Peyer's patch (tissue), 4 donors: ENCODE measurements at regions not wholly inside any gene's neighbourhood (a gene's known extent, or its start where the extent isn't known, plus 50 kb on each side); places are given as distances from the start of the nearest gene placed in this dataset.

ENCODE experiments used
- POLR2A ChIP-seq, 2 donors: fragments of 450-650 bp; IDR thresholded peaks; one replicate each; pipeline ENCODE4 v1.5.1; 2017; ENCODE audit warnings: antibody characterized with exemption in 2 of 2, mild to moderate bottlenecking in 2 of 2, moderate library complexity in 2 of 2
- TF ChIP-seq, protein P1 (sequence below), 6 experiments: fragments of 450-650 bp in 4 of 6; fragments of 200-600 bp in 2 of 6; sonication (generic) in 1 of 6; IDR thresholded peaks; one replicate each; pipeline ENCODE4 v1.5.1; 2017 to 2019; ENCODE audit warnings: antibody characterized with exemption in 6 of 6, mild to moderate bottlenecking in 3 of 6, moderate library complexity in 1 of 6

DNA sequence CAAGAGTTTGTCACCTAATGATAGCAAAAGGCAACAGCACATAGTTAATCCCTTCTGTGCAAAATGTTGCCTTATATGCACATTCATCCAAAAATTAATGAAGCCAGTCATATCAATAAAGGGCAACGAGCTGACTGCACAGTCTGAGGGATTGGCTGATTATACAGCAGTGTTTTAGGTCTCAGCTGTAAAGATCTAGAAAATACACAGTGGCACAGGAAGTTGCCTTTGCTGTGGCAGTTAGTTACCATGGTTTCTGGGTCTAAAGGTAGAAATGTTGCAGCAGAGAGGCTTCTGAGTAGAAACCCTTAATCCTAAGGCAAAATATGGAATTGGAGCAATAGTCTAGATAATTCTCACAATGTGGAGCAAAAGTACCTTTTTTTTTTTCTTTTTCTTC lies 89.7 kb downstream of the SMPDL3A start:
- TF ChIP-seq, protein P1, sequence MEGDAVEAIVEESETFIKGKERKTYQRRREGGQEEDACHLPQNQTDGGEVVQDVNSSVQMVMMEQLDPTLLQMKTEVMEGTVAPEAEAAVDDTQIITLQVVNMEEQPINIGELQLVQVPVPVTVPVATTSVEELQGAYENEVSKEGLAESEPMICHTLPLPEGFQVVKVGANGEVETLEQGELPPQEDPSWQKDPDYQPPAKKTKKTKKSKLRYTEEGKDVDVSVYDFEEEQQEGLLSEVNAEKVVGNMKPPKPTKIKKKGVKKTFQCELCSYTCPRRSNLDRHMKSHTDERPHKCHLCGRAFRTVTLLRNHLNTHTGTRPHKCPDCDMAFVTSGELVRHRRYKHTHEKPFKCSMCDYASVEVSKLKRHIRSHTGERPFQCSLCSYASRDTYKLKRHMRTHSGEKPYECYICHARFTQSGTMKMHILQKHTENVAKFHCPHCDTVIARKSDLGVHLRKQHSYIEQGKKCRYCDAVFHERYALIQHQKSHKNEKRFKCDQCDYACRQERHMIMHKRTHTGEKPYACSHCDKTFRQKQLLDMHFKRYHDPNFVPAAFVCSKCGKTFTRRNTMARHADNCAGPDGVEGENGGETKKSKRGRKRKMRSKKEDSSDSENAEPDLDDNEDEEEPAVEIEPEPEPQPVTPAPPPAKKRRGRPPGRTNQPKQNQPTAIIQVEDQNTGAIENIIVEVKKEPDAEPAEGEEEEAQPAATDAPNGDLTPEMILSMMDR (IDR thresholded peaks at IDR 0.05): no peak
- TF ChIP-seq POLR2A (IDR thresholded peaks at IDR 0.05): no peak
